ENCODE measurements at regions not wholly inside any gene's neighbourhood (a gene's known extent, or its start where the extent isn't known, plus 50 kb on each side); places are given as distances from the start of the nearest gene placed in this dataset.

- DNase-seq, result no peak
Observed at GRCh38 chr15:60057554-60057953, 53.4 kb downstream of the FOXB1 start.

DNA sequence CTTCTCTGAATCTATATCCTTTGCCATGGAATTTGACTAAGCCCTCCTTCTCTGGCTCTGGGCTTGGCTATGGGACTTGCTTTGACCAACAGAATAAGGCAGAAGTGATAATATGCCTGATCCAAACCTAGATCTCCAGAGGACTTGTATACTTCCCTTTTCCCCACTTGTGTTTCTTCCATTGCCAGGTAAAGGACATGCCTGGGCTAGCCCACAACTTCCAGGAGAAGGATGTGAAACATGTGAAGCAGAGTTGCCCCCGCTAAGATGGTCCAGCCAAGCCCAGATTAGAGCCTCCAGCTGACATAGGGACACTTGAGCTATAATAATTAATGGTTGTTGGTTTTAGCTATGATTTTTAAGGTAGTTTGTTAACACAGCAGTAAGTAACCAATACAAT lies 55.1 kb downstream of the FOXB1 start:
- no peak for DNase-seq

DNA sequence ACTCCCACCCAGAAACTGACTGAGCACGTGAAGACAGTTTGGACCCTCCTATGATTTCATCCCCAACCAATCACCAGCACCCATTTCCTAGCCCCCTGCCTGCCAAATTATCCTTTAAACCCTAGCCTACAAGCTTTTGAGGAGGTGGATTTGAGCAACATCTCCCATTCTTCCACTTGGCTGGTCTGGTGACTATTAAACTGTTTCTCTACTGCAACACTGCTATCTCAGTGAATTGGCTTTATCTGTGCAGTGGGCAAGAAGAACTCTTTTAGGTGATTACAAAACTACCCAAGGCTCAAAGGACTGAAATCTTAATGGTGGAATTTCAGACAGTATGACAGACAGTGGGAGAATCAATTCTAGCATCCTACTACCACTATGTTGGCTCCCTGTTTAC lies 57.6 kb downstream of the FOXB1 start:
- no peak for DNase-seq

GRCh38 chr15:60062826-60063225 lies 58.7 kb downstream of the FOXB1 start:
- DNase-seq, result no peak

DNA sequence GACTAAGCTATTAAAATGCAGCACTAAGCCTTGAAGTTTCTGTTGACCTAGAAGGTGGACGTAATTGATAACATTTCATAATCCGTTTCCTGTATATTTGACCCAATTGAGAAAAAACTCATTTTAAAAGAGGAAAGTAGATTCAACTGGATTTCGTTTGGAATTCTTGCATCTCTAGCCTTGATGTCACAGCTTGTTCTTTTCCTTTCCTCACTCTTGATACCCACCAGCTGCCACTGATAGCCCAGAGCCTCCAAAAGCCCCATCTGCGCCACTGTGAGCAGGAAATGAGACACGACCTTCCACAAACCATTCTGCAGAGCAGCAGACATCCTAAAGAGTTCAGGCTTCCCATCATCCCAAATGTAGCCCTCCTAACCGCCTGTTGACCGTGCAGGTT lies 61.8 kb downstream of the FOXB1 start:
- no peak for DNase-seq

GRCh38 chr15:60070838-60071493 lies 66.9 kb downstream of the FOXB1 start:
- DNase-seq, result no peak

DNA sequence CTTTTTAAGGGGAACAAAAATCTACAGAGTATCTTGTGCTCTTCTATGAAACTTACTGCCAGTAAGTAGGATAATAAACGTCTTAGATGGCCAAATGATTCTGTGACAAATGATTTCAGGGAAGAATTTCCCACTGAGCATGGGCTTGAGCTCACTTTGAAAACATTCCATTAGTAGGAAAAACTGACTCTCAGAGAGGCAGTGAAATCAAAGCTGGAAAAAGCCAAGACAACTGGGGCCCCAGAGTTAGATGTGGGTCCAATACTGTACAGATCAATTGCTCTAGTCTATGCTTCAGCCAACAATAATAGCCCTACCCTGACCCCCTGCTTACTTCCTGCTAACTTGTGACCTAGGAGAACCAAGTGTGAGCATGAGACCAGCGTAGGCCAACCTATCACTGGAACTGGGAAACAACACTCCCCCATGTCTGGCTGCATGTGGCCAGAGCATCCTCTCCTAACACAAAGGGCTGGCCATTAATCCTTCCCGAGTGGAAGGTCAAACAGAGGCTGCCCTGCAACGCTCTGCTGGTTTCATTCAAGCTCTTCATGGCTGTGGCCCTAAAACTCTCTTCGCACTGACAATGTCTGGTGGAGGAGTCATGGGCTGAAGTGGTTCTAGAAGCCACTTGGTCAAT lies 68.8 kb downstream of the FOXB1 start:
- no peak for DNase-seq

DNA sequence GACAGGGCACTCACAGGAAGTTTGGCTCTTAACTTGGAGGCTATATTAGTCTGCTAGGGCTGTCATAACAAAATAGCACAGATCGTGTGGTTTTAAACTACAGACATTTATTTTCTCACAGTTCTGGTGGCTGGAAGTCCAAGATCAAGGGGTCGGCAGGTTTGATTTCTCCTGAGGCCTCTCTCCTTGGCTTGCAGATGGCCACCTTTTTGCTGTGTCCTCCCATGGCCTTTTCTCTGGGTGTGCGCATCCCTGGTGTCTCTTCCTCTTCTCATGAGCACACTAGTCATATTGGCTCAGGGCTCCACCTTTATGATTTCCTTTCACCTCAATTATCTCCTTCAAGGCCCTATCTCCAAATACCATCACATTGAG lies 69.3 kb downstream of the FOXB1 start:
- no peak for DNase-seq

GRCh38 chr15:60074181-60074885 lies 70.2 kb downstream of the FOXB1 start:
- no peak for DNase-seq

DNA sequence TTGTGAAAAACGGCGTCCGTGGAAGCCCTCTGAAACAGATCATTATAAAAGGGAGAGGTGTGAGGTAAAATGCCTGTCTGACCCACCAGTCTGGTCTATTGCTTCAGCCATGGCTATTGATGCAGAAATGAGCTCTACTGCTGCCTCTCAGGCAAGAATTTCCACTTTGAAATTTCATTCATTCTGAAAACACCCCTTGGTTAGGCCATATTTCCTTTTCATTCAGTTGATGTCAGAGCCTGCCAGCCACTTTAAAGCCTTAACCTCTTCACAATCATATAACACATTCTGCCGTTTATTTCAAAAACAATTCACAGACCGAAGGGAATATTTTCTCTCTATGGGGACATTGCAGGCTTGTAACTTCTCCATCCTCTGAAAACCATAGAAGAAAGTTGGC lies 71.9 kb downstream of the FOXB1 start:
- no peak for DNase-seq

GRCh38 chr15:60076582-60077276 lies 72.6 kb downstream of the FOXB1 start:
- no peak for DNase-seq

DNA sequence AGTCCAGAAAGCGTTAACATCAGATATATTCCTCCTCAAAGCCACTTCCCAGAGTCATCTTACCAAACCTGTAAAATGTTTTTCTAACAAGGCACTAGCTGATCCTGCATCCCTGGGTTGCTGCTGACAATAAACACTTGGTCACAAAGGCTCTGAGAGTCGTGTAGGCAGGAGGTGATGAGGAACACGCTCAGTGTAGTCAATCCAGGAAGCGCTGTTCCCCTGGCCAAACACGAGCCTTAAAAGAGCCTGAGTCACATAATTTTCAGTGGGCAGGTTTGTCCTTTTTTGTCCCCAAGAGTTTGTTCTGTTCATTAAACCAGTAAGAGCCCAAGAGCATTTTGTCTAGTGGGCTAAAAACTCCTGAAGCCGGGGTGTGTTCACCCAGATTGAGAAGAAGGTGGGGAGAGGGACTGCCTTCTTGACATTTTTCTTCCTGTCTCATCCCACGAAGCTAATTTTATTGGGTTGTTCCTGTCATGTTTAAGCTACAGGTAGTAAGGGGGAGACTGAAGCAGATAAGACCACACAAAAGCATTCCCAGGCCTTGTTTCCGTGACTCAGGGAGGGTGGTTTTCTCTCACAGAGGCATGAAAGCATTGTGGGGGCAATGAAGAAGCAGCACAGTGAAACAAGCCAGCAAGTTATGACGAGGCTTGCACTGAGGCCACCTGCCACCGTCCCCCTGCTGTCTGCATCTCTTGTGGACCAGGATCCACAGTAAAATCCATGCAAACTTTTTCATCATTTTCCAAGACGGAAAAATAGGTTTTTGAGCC lies 73.7 kb downstream of the FOXB1 start:
- DNase-seq, result no peak

DNA sequence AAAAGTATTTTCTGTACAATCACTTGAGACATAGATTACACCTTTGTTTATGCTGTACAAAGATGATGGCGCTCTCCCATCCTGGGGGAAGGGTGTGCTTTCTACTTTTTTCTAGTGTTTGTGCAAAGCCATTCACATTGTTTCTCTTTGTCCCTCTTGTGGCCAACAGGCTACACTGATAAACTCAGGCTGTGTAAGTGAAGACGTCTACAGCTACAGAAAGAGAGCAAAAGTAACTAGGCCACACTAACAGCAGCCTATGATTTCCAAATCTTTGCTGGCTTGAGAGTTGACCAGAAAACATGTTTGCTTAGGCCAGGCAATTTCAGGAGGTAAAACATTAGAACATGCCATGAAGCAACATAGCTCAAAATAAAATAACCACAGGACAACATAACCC lies 75.1 kb downstream of the FOXB1 start:
- no peak for DNase-seq

- no peak for DNase-seq
Observed at GRCh38 chr15:60081976-60082375, 77.9 kb downstream of the FOXB1 start.

DNA sequence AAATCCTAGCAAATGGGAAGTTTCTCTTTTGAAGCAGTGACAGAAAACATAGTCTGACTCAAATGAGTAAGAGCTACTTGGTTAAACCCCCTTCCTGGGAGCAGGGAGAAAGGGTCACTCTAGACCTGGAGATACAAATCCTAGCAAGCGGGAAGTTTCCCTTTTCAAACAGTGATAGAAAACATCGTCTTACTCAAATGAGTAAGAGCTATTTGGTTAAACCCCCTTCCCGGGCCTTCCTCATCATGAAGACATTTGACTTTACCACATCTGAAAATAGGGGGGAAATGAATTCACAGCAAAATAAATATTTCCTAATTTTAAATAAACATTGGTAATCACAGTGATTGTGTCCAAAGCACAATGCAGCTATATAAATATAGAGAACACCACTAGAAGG lies 79.2 kb downstream of the FOXB1 start:
- DNase-seq, result no peak

DNA sequence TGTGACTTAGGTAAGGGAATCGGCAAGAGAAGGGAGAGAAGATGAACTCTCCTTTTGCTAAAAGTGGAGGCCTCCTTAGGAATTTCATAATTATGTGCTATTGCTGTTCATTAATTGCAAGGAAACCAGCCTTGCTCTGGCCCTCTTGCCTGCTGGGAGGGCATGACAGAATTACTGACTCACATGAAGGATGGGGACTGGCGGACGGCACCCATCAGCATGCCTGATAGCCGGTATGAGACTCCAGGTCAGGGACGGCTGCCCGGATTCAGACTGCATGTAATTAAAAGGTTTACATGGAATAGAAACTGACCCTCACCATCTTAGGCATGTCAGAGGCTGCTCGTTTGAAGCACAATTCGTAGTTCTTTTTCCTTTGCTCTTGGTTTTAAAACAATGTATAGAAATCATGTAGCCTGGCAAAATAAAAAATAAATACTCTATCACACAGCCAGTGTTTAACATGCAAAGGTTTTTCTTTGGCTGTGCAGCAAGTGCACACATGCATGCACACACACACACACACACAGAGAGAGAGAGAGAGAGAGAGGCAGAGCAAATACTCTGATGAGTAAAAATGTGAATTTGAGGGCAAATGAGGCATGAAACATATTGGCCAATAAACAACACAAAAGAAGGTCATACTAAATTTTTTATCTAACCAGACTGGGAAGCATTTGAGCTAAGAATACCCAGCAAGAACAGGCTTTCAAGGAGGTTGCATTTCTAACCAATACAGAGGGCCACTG lies 82.7 kb downstream of the FOXB1 start:
- no peak for DNase-seq

- no peak for DNase-seq
Observed at GRCh38 chr15:60087561-60087960, 83.5 kb downstream of the FOXB1 start.

DNA sequence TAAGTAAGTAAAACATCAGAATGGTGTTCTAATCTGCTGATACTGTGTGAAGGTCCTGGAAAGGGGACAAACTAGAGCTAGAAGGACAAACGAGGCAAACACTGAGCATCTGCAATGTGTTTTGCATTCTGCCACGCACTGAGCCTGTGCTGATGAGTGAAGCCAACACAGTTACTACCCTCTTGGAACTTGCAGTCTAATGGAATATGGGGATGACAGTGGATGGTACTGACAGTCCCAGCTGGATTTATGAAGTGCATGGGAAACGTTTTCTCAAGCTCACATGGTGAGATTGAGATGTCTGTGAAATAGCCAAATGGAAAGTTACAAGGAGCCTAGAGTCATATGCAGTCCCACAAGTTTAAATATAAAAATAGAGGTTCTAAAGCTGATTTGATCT lies 86.6 kb downstream of the FOXB1 start:
- DNase-seq, result no peak

DNA sequence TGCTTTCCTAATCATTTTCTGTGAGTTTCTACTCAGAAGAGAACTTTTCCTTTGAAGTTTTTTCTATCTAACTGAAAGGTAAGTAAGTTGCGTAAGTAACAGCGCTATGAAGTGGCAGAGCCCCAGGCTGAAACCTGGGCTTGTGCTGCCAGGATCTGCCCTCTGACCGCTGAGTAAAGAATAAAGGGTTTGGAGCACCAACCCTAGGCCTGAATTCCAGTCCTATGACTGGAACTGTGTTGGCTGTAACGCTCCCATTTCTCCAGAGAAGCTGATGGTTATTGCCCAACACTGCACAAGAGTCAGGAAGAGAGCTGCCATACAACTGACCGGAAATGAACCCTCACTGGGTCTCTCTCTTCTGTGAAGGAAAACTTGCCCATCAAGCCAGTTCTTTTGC lies 87.0 kb downstream of the FOXB1 start:
- DNase-seq, result no peak

- DNase-seq, result no peak
Observed at GRCh38 chr15:60091911-60092310, 87.8 kb downstream of the FOXB1 start.

- DNase-seq, result no peak
Observed at GRCh38 chr15:60093273-60094067, 89.4 kb downstream of the FOXB1 start.
